Spleen (tissue), 11 donors: ENCODE measurements at regions not wholly inside any gene's neighbourhood (a gene's known extent, or its start where the extent isn't known, plus 50 kb on each side); places are given as distances from the start of the nearest gene placed in this dataset.

Source experiments
- DNase-seq: peaks from one replicate; pipeline ENCODE4 v3.0.0-alpha.2; 2020
- H3K27ac ChIP-seq, 8 donors: fragments of 200-600 bp; sonication (generic) in 7 of 8; 1 replicate in 4 of 8; 2 replicates in 4 of 8; pipeline versions ENCODE4 v1.5.0 to v1.8.0; 2016 to 2021; ENCODE audit warnings: inconsistent platforms in 4 of 8, mild to moderate bottlenecking in 4 of 8, moderate library complexity in 1 of 8
- H3K27me3 ChIP-seq, 7 donors: fragments of 200-600 bp; sonication (generic) in 6 of 7; replicated peaks in 1 of 7; 1 replicate in 4 of 7; 2 replicates in 3 of 7; pipeline versions ENCODE4 v1.5.0 to v1.8.0; 2016 to 2021; ENCODE audit warnings: inconsistent platforms in 3 of 7, mild to moderate bottlenecking in 1 of 7
- H3K36me3 ChIP-seq, 6 donors: fragments of 200-600 bp; sonication (generic) in 5 of 6; 1 replicate in 4 of 6; 2 replicates in 2 of 6; pipeline versions ENCODE4 v1.5.0 to v1.8.0; 2016 to 2021; ENCODE audit warnings: inconsistent platforms in 2 of 6
- H3K4me1 ChIP-seq, 6 donors: fragments of 200-600 bp; sonication (generic) in 5 of 6; 1 replicate in 3 of 6; 2 replicates in 3 of 6; pipeline versions ENCODE4 v1.5.0 to v1.8.0; 2016 to 2021; ENCODE audit warnings: inconsistent platforms in 3 of 6
- H3K4me3 ChIP-seq, 8 donors: fragments of 200-600 bp; sonication (generic) in 7 of 8; 1 replicate in 4 of 8; 2 replicates in 4 of 8; pipeline versions ENCODE4 v1.5.0 to v1.8.0; 2016 to 2021; ENCODE audit warnings: inconsistent platforms in 4 of 8, mild to moderate bottlenecking in 4 of 8, moderate library complexity in 2 of 8
- H3K9me3 ChIP-seq, 8 donors: fragments of 200-600 bp; sonication (generic) in 7 of 8; 1 replicate in 4 of 8; 2 replicates in 4 of 8; pipeline versions ENCODE4 v1.5.0 to v1.8.0; 2016 to 2021; ENCODE audit warnings: inconsistent platforms in 4 of 8
- POLR2A ChIP-seq, 3 donors: fragments of 450-650 bp; IDR thresholded peaks; one replicate each; pipeline ENCODE4 v1.5.1; 2017; ENCODE audit warnings: antibody characterized with exemption in 3 of 3, mild to moderate bottlenecking in 1 of 3
- POLR2AphosphoS5 ChIP-seq, 3 donors: sonication (generic); formaldehyde crosslinking; IDR thresholded peaks; one replicate each; pipeline ENCODE4 v1.5.1; 2017; ENCODE audit warnings: antibody characterized with exemption in 3 of 3
- WGBS, 5 donors: extraction: QIAGEN DNeasy Blood & Tissue Kit in 3 of 5; methylation state at CpG; one replicate each; pipeline versions ENCODE4 v1.1.5 to v1.1.7; 2013 to 2018; 5-methylcytosine and 5-hydroxymethylcytosine counted together
- intact Hi-C: fragments of 100-400 bp; cut with DNase I; formaldehyde crosslinking; loops from one replicate; pipeline ENCODE4 v1.15.0; 2023; ENCODE audit warnings: low total_unique reads
- TF ChIP-seq, protein P1 (sequence below), 11 experiments: fragments of 200-600 bp in 7 of 11; fragments of 450-650 bp in 4 of 11; sonication (generic) in 4 of 11; IDR thresholded peaks in 8 of 11; conservative IDR thresholded peaks in 3 of 11; 1 replicate in 7 of 11; 2 replicates in 4 of 11; pipeline versions ENCODE4 v1.4.0 to v1.8.0; 2016 to 2021; ENCODE audit warnings: antibody characterized with exemption in 11 of 11, inconsistent platforms in 4 of 11, mild to moderate bottlenecking in 1 of 11
- donor health status: healthy with polysubstance abuse.
- donor health status: DM: no; HTN: no; CAD: no; lungs with moderate emphysema.
- donor health status: DM: no; HTN: no; CAD: no.
- donor health status: Bipolar disorder and iron deficiency.
- donor health status: healthy.
- donor health status: DM: no; HTN: no; CAD: no.
- donor health status: DM: yes; HTN: yes; CAD: no.

DNA sequence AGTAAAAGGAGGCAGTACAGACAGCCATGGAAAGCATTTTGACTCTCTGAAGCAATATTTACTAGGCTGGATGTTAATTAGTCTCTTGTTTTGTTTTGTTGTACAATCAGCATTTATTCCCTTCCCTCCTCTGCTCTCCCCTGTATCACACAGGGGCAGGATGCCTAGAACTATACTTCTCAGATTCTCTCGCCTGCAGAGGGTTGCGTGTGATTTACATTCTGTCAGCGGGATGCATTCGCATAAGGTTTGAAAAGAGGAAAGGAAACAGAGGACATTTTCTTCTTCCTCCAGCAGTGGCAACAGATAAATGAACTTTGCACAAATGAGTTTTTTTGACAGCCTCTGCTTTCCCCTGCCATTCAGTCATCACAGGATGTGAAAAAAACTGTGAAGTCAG is 188.3 kb downstream of the RSL24D1 start:
- peak overlapping the region in 4 of 8 donors; percentile 28 to 60 (median 44) for H3K27ac ChIP-seq
- 11 to 27% (median 17%) methylated on average over 4 of the region's 4 CpGs for WGBS, 5 donors
- intact Hi-C loops, result no loop called here
- no peak overlapping the region for H3K4me3 ChIP-seq
- TF ChIP-seq POLR2A (IDR thresholded peaks at IDR 0.05) (no peak), POLR2AphosphoS5 (IDR thresholded peaks at IDR 0.05) (no peak)
- TF ChIP-seq, protein P1, sequence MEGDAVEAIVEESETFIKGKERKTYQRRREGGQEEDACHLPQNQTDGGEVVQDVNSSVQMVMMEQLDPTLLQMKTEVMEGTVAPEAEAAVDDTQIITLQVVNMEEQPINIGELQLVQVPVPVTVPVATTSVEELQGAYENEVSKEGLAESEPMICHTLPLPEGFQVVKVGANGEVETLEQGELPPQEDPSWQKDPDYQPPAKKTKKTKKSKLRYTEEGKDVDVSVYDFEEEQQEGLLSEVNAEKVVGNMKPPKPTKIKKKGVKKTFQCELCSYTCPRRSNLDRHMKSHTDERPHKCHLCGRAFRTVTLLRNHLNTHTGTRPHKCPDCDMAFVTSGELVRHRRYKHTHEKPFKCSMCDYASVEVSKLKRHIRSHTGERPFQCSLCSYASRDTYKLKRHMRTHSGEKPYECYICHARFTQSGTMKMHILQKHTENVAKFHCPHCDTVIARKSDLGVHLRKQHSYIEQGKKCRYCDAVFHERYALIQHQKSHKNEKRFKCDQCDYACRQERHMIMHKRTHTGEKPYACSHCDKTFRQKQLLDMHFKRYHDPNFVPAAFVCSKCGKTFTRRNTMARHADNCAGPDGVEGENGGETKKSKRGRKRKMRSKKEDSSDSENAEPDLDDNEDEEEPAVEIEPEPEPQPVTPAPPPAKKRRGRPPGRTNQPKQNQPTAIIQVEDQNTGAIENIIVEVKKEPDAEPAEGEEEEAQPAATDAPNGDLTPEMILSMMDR (IDR thresholded peaks at IDR 0.05 in 8 of 11, conservative IDR thresholded peaks at IDR 0.05 in 3 of 11), result no peak
- no peak for DNase-seq
- H3K27me3 ChIP-seq, result no peaks in the 10 kb centered on the region
- H3K4me1 ChIP-seq, result no peaks in the 10 kb centered on the region
- no peaks in the 10 kb centered on the region for H3K36me3 ChIP-seq
- no peaks in the 10 kb centered on the region for H3K9me3 ChIP-seq

DNA sequence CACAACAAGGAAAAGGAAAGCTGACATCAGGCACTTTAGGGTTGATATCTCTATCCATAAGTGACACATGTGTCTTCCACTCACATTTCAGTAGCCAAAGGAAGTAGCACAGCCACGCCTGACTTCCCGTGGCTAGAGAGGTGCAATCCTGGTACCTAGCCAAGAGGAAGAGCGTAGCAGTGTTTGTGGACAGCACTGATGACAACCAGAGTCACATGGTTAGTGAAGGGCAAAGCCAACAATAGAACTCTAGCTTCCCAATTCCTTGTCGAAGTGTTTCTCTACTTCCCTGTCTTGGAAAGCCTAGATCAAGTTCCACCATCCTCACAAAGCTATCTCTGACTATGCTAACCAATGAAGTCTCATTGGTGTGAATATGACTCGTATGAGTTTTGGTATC is 189.2 kb downstream of the RSL24D1 start:
- TF ChIP-seq POLR2AphosphoS5 (IDR thresholded peaks at IDR 0.05), result peak in 1 of 3 donors; percentile 52
- TF ChIP-seq, protein P1 (IDR thresholded peaks at IDR 0.05 in 8 of 11, conservative IDR thresholded peaks at IDR 0.05 in 3 of 11), result no peak

DNA sequence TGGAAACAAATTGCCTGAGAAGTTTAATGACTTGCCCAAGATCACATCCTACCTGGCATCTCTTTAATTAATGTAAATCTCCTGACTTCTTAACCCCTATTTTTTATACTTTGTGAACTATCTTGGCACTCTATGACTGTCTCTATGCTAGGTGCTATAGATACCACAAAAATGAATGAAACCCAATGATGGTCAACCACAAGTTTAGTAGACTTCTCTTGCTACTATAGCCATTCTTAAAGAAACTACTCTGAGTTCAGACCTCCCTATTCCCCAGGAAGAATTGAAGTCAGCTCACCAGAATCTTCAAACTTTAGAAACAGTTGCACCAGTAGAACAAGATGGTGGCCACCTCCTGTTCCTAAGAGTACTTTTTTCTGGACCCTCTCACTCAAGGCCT is 191.1 kb downstream of the RSL24D1 start:
- Histone ChIP-seq H3K4me3 (no peak overlapping the region), H3K27me3 (no peaks in the 10 kb centered on the region), H3K4me1 (no peaks in the 10 kb centered on the region), H3K36me3 (no peaks in the 10 kb centered on the region), H3K9me3 (peaks cover 0 to 11% (median 0%) of the 10 kb centered on the region in 8 donors), H3K27ac (no peak overlapping the region)
- intact Hi-C loops, result no loop called here
- DNase-seq, result no peak
- TF ChIP-seq, protein P1 (IDR thresholded peaks at IDR 0.05 in 8 of 11, conservative IDR thresholded peaks at IDR 0.05 in 3 of 11), result no peak
- TF ChIP-seq POLR2AphosphoS5 (IDR thresholded peaks at IDR 0.05) (no peak), POLR2A (IDR thresholded peaks at IDR 0.05) (no peak)

More for the DNA sequence above, 189.2 kb downstream of the RSL24D1 start:
- no peaks in the 10 kb centered on the region for H3K4me1 ChIP-seq
- no peak for DNase-seq
- peak overlapping the region in 4 of 8 donors; percentile 28 to 60 (median 44) for H3K27ac ChIP-seq
- H3K9me3 ChIP-seq, result peaks cover 0 to 6% (median 0%) of the 10 kb centered on the region in 8 donors
- H3K4me3 ChIP-seq, result no peak overlapping the region
- no peaks in the 10 kb centered on the region for H3K27me3 ChIP-seq
- intact Hi-C loops, result no loop called here
- no peaks in the 10 kb centered on the region for H3K36me3 ChIP-seq
- 39 to 61% (median 47%) methylated on average over 5 of the region's 5 CpGs for WGBS, 5 donors

DNA sequence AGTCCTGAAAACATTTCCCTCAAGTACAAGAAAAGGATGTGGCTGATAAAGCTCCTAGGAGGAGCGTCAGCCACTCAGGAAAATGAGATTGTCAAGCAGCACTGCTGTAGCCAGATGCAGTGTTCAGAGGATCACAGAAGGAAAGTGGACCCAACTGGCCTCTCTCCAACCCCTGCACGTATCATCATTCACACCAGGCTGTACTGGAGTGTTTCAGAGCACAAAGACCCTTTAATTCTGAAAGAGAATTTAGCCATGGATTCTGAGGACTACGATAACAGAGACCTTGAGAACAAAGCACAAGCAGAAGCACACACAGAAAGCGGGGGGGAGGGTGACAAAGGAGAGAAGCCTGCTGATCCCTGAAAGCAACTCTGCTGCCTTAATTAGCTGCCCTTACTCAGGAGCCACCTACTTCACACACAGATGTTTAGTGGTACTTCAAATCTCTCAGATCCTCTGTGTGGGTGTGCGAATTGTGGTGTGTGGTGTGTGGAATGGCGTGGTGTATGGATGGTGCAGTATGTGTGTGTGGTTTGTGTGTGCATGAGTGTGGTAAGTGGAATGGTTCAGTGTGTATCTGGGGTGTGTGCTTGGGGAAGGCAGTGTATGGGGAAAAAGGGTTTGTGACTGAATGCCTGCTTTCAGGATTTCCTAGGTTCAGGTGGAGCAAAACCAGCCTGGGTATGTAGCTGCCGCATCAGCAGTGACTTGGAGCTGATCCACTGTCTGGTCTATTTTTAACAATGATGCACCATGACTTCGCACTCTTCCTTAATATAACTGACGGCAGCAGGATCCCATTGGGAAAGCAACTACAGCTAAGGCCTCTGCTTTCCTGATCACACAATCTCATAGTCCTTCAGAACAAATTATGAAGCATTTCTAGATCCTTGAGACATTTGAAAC is 192.5 kb downstream of the RSL24D1 start:
- no peak overlapping the region for H3K27ac ChIP-seq
- no peaks in the 10 kb centered on the region for H3K4me1 ChIP-seq
- intact Hi-C loops, result no loop called here
- WGBS, 5 donors, result 73 to 81% (median 78%) methylated on average over 9 of the region's 9 CpGs
- no peaks in the 10 kb centered on the region for H3K27me3 ChIP-seq
- no peak for DNase-seq
- no peak overlapping the region for H3K4me3 ChIP-seq
- peaks cover 0 to 11% (median 0%) of the 10 kb centered on the region in 8 donors for H3K9me3 ChIP-seq
- no peaks in the 10 kb centered on the region for H3K36me3 ChIP-seq
- TF ChIP-seq POLR2AphosphoS5 (IDR thresholded peaks at IDR 0.05) (no peak), POLR2A (IDR thresholded peaks at IDR 0.05) (no peak)
- TF ChIP-seq, protein P1 (IDR thresholded peaks at IDR 0.05 in 8 of 11, conservative IDR thresholded peaks at IDR 0.05 in 3 of 11), result no peak
